ENCODE measurements at regions not wholly inside any gene's neighbourhood (a gene's known extent, or its start where the extent isn't known, plus 50 kb on each side); places are given as distances from the start of the nearest gene placed in this dataset.

- Mint-ChIP-seq H3K9me3 (no peaks in the 10 kb centered on the region), H3K36me3 (ENCODE audit: low read depth) (no peaks in the 10 kb centered on the region), H3K4me1 (peaks cover 6% of the 10 kb centered on the region), H3K4me3 (no peak overlapping the region), H3K27me3 (ENCODE audit: low read depth) (peaks cover 21% of the 10 kb centered on the region), H3K27ac (no peak overlapping the region)
- TF ChIP-seq, protein P1, sequence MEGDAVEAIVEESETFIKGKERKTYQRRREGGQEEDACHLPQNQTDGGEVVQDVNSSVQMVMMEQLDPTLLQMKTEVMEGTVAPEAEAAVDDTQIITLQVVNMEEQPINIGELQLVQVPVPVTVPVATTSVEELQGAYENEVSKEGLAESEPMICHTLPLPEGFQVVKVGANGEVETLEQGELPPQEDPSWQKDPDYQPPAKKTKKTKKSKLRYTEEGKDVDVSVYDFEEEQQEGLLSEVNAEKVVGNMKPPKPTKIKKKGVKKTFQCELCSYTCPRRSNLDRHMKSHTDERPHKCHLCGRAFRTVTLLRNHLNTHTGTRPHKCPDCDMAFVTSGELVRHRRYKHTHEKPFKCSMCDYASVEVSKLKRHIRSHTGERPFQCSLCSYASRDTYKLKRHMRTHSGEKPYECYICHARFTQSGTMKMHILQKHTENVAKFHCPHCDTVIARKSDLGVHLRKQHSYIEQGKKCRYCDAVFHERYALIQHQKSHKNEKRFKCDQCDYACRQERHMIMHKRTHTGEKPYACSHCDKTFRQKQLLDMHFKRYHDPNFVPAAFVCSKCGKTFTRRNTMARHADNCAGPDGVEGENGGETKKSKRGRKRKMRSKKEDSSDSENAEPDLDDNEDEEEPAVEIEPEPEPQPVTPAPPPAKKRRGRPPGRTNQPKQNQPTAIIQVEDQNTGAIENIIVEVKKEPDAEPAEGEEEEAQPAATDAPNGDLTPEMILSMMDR (IDR thresholded peaks at IDR 0.05; ENCODE audit: unreplicated experiment in 3 of 3): no peak
These were observed 113.6 kb downstream of the TPRA1 start for GRCh38 chr3:127476936-127477335.

GRCh38 chr3:127475975-127476705 is 114.4 kb downstream of the TPRA1 start:
- H3K4me3 Mint-ChIP-seq: no peak overlapping the region
- TF ChIP-seq, protein P1 (IDR thresholded peaks at IDR 0.05; ENCODE audit: unreplicated experiment in 3 of 3): no peak
- H3K4me1 Mint-ChIP-seq: peaks cover 6% of the 10 kb centered on the region
- no peaks in the 10 kb centered on the region for H3K36me3 Mint-ChIP-seq (ENCODE audit: low read depth)
- no peak overlapping the region for H3K27ac Mint-ChIP-seq
- H3K9me3 Mint-ChIP-seq: no peaks in the 10 kb centered on the region
- peaks cover 19% of the 10 kb centered on the region for H3K27me3 Mint-ChIP-seq (ENCODE audit: low read depth)

- Mint-ChIP-seq H3K4me1 (peaks cover 6% of the 10 kb centered on the region), H3K36me3 (ENCODE audit: low read depth) (no peaks in the 10 kb centered on the region), H3K4me3 (no peak overlapping the region), H3K9me3 (no peaks in the 10 kb centered on the region), H3K27ac (no peak overlapping the region), H3K27me3 (ENCODE audit: low read depth) (peaks cover 17% of the 10 kb centered on the region)
- TF ChIP-seq, protein P1 (IDR thresholded peaks at IDR 0.05; ENCODE audit: unreplicated experiment in 3 of 3): no peak
These were observed 115.1 kb downstream of the TPRA1 start for GRCh38 chr3:127475391-127475790.

- no peak overlapping the region for H3K27ac Mint-ChIP-seq
- H3K36me3 Mint-ChIP-seq (ENCODE audit: low read depth): no peaks in the 10 kb centered on the region
- TF ChIP-seq, protein P1 (IDR thresholded peaks at IDR 0.05; ENCODE audit: unreplicated experiment in 3 of 3): no peak
- H3K4me1 Mint-ChIP-seq: no peaks in the 10 kb centered on the region
- peaks cover 25% of the 10 kb centered on the region for H3K27me3 Mint-ChIP-seq (ENCODE audit: low read depth)
- no peaks in the 10 kb centered on the region for H3K9me3 Mint-ChIP-seq
- H3K4me3 Mint-ChIP-seq: no peak overlapping the region
These were observed 117.1 kb downstream of the TPRA1 start for GRCh38 chr3:127473244-127474024.

GRCh38 chr3:127472506-127472905 is 118.0 kb downstream of the TPRA1 start:
- Mint-ChIP-seq H3K4me3 (no peak overlapping the region), H3K27me3 (ENCODE audit: low read depth) (peaks cover 25% of the 10 kb centered on the region), H3K9me3 (peaks cover 6% of the 10 kb centered on the region), H3K4me1 (no peaks in the 10 kb centered on the region), H3K36me3 (ENCODE audit: low read depth) (no peaks in the 10 kb centered on the region), H3K27ac (no peak overlapping the region)
- TF ChIP-seq, protein P1 (IDR thresholded peaks at IDR 0.05; ENCODE audit: unreplicated experiment in 3 of 3): no peak
